Mucosa of stomach (tissue), 1 donor: ENCODE measurements at regions not wholly inside any gene's neighbourhood (a gene's known extent, or its start where the extent isn't known, plus 50 kb on each side); places are given as distances from the start of the nearest gene placed in this dataset.

Experiments
- H3K27me3 ChIP-seq: one replicate; pipeline ENCODE4 v1.7.0; 2013; ENCODE audit warnings: mild to moderate bottlenecking, low read length; ENCODE audit not compliant: control insufficient read depth, insufficient read depth
- H3K36me3 ChIP-seq: one replicate; pipeline ENCODE4 v1.7.0; 2013; ENCODE audit warnings: low read length; ENCODE audit not compliant: control insufficient read depth, insufficient read depth
- H3K4me1 ChIP-seq: one replicate; pipeline ENCODE4 v1.7.0; 2013; ENCODE audit warnings: mild to moderate bottlenecking, low read length; ENCODE audit not compliant: control insufficient read depth, insufficient read depth
- H3K4me3 ChIP-seq: one replicate; pipeline ENCODE4 v1.7.0; 2013; ENCODE audit warnings: low read length
- H3K9ac ChIP-seq: one replicate; pipeline ENCODE4 v1.7.0; 2013; ENCODE audit warnings: mild to moderate bottlenecking, low read length, moderate library complexity
- H3K9me3 ChIP-seq: one replicate; pipeline ENCODE4 v1.7.0; 2013; ENCODE audit warnings: mild to moderate bottlenecking, low read length, moderate library complexity; ENCODE audit not compliant: control insufficient read depth
- donor health status: Pancreatic carcinoma.

GRCh38 chr12:68428211-68428610 lies 96.0 kb upstream of the MDM1 start:
- no peaks in the 10 kb centered on the region for H3K9me3 ChIP-seq
- peaks cover 12% of the 10 kb centered on the region for H3K4me1 ChIP-seq
- no peak overlapping the region for H3K4me3 ChIP-seq
- H3K9ac ChIP-seq: no peak overlapping the region
- no peaks in the 10 kb centered on the region for H3K27me3 ChIP-seq
- H3K36me3 ChIP-seq: no peaks in the 10 kb centered on the region

- Histone ChIP-seq H3K4me1 (peaks cover 12% of the 10 kb centered on the region), H3K9ac (no peak overlapping the region), H3K9me3 (no peaks in the 10 kb centered on the region), H3K36me3 (no peaks in the 10 kb centered on the region), H3K4me3 (no peak overlapping the region), H3K27me3 (no peaks in the 10 kb centered on the region)
Observed at GRCh38 chr12:68428724-68429501, 96.8 kb upstream of the MDM1 start.

GRCh38 chr12:68429696-68430095 lies 97.5 kb upstream of the MDM1 start:
- Histone ChIP-seq H3K9me3 (no peaks in the 10 kb centered on the region), H3K36me3 (no peaks in the 10 kb centered on the region), H3K4me1 (peaks cover 12% of the 10 kb centered on the region), H3K9ac (no peak overlapping the region), H3K4me3 (no peak overlapping the region), H3K27me3 (no peaks in the 10 kb centered on the region)

- Histone ChIP-seq H3K9me3 (no peaks in the 10 kb centered on the region), H3K36me3 (no peaks in the 10 kb centered on the region), H3K4me1 (peaks cover 12% of the 10 kb centered on the region), H3K27me3 (no peaks in the 10 kb centered on the region), H3K4me3 (no peak overlapping the region), H3K9ac (no peak overlapping the region)
Observed at GRCh38 chr12:68431786-68432185, 99.6 kb upstream of the MDM1 start.

- Histone ChIP-seq H3K36me3 (no peaks in the 10 kb centered on the region), H3K9me3 (no peaks in the 10 kb centered on the region), H3K9ac (no peak overlapping the region), H3K4me1 (peaks cover 12% of the 10 kb centered on the region), H3K27me3 (no peaks in the 10 kb centered on the region), H3K4me3 (no peak overlapping the region)
Observed at GRCh38 chr12:68432622-68433021, 100.5 kb upstream of the MDM1 start.

GRCh38 chr12:68434391-68435298 lies 102.5 kb upstream of the MDM1 start:
- Histone ChIP-seq H3K9me3 (no peaks in the 10 kb centered on the region), H3K36me3 (no peaks in the 10 kb centered on the region), H3K9ac (no peak overlapping the region), H3K4me1 (no peaks in the 10 kb centered on the region), H3K27me3 (no peaks in the 10 kb centered on the region), H3K4me3 (no peak overlapping the region)

GRCh38 chr12:68435299-68435637 lies 103.1 kb upstream of the MDM1 start:
- Histone ChIP-seq H3K4me3 (no peak overlapping the region), H3K9me3 (no peaks in the 10 kb centered on the region), H3K9ac (no peak overlapping the region), H3K36me3 (no peaks in the 10 kb centered on the region), H3K27me3 (no peaks in the 10 kb centered on the region), H3K4me1 (no peaks in the 10 kb centered on the region)

- H3K9ac ChIP-seq: no peak overlapping the region
- H3K27me3 ChIP-seq: no peaks in the 10 kb centered on the region
- no peaks in the 10 kb centered on the region for H3K4me1 ChIP-seq
- no peaks in the 10 kb centered on the region for H3K36me3 ChIP-seq
- no peaks in the 10 kb centered on the region for H3K9me3 ChIP-seq
- H3K4me3 ChIP-seq: no peak overlapping the region
Observed at GRCh38 chr12:68435816-68436215, 103.7 kb upstream of the MDM1 start.

GRCh38 chr12:68438601-68439000 lies 106.4 kb upstream of the MDM1 start:
- no peak overlapping the region for H3K4me3 ChIP-seq
- no peaks in the 10 kb centered on the region for H3K4me1 ChIP-seq
- no peaks in the 10 kb centered on the region for H3K27me3 ChIP-seq
- H3K9me3 ChIP-seq: no peaks in the 10 kb centered on the region
- no peak overlapping the region for H3K9ac ChIP-seq
- H3K36me3 ChIP-seq: no peaks in the 10 kb centered on the region

- Histone ChIP-seq H3K36me3 (no peaks in the 10 kb centered on the region), H3K27me3 (no peaks in the 10 kb centered on the region), H3K9me3 (no peaks in the 10 kb centered on the region), H3K9ac (no peak overlapping the region), H3K4me3 (no peak overlapping the region), H3K4me1 (no peaks in the 10 kb centered on the region)
Observed at GRCh38 chr12:68439368-68440045, 107.3 kb upstream of the MDM1 start.

GRCh38 chr12:68440068-68440581 lies 108.0 kb upstream of the MDM1 start:
- no peak overlapping the region for H3K4me3 ChIP-seq
- H3K4me1 ChIP-seq: no peaks in the 10 kb centered on the region
- no peaks in the 10 kb centered on the region for H3K27me3 ChIP-seq
- H3K9ac ChIP-seq: no peak overlapping the region
- no peaks in the 10 kb centered on the region for H3K36me3 ChIP-seq
- H3K9me3 ChIP-seq: no peaks in the 10 kb centered on the region

GRCh38 chr12:68441167-68441566 lies 109.0 kb upstream of the MDM1 start:
- Histone ChIP-seq H3K9me3 (no peaks in the 10 kb centered on the region), H3K9ac (no peak overlapping the region), H3K27me3 (no peaks in the 10 kb centered on the region), H3K4me3 (no peak overlapping the region), H3K4me1 (no peaks in the 10 kb centered on the region), H3K36me3 (no peaks in the 10 kb centered on the region)
